ENCODE measurements at regions not wholly inside any gene's neighbourhood (a gene's known extent, or its start where the extent isn't known, plus 50 kb on each side); places are given as distances from the start of the nearest gene placed in this dataset.

DNA sequence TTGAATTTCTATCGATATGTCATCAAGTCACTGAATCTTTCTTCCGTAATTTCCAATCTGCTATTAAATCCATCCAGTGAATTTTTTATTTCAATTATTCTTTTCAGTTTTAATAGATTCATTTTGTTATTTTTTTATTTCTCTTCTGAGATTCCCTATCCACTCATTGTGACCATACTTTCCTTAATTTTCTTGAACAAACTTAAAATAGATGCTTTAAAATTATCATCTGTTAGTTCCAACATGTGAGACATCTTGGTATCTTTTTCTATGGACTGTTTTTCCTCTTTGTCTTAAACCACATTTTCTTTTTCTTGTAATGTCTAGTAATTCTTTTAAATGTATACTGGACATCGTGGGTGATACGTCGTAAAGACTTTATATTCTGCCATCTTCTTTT is 236.6 kb upstream of the TLE3 start:
- CTCF ChIA-PET, result no interaction called here
- H3K4me3 ChIP-seq (ENCODE audit: low read depth, low read length), result no peak overlapping the region
- POLR2A ChIA-PET, result no interaction called here
- H3K9me3 ChIP-seq (ENCODE audit: control insufficient read depth, insufficient read depth, low read length), result peaks cover 5% of the 10 kb centered on the region; the same call in 1 of the 2 replicates
- peaks cover 31% of the 10 kb centered on the region for H3K27me3 ChIP-seq (ENCODE audit: control insufficient read depth, insufficient read depth, low read length)
- no peak for DNase-seq (ENCODE audit: low read depth, low spot score)
- TF ChIP-seq, protein P1, sequence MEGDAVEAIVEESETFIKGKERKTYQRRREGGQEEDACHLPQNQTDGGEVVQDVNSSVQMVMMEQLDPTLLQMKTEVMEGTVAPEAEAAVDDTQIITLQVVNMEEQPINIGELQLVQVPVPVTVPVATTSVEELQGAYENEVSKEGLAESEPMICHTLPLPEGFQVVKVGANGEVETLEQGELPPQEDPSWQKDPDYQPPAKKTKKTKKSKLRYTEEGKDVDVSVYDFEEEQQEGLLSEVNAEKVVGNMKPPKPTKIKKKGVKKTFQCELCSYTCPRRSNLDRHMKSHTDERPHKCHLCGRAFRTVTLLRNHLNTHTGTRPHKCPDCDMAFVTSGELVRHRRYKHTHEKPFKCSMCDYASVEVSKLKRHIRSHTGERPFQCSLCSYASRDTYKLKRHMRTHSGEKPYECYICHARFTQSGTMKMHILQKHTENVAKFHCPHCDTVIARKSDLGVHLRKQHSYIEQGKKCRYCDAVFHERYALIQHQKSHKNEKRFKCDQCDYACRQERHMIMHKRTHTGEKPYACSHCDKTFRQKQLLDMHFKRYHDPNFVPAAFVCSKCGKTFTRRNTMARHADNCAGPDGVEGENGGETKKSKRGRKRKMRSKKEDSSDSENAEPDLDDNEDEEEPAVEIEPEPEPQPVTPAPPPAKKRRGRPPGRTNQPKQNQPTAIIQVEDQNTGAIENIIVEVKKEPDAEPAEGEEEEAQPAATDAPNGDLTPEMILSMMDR (IDR thresholded peaks at IDR 0.05; ENCODE audit: low read depth, low read length), result no peak
- H3K27ac ChIP-seq (ENCODE audit: low read depth, low read length), result no peak overlapping the region

DNA sequence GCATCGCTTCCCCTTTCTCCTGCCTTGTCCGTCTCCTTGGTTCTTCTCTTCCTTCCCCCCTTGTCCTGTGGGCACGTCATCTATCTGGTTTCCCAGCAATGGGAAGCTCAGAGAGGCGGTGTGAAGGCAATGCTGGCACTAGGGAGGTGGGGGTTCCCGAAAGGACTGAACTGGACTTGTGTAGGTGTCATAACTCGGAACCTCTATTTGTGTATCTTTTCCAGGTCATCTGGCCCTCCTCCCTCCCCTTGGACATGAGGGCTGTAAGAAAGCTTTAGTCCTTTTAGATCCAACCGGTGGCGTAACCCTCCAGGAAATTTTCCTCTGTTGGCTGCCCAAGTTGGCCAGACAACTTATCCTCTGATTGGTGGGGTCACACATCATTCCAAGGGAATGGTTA is 231.5 kb upstream of the TLE3 start:
- Histone ChIP-seq H3K27me3 (ENCODE audit: control insufficient read depth, insufficient read depth, low read length) (peaks cover 12% of the 10 kb centered on the region), H3K9me3 (ENCODE audit: control insufficient read depth, insufficient read depth, low read length) (no peaks in the 10 kb centered on the region), H3K4me3 (ENCODE audit: low read depth, low read length) (no peak overlapping the region), H3K27ac (ENCODE audit: low read depth, low read length) (no peak overlapping the region)
- TF ChIP-seq, protein P1 (IDR thresholded peaks at IDR 0.05; ENCODE audit: low read depth, low read length), result no peak
- no peak for DNase-seq (ENCODE audit: low read depth, low spot score)
- CTCF ChIA-PET, result no interaction called here
- POLR2A ChIA-PET, result no interaction called here

DNA sequence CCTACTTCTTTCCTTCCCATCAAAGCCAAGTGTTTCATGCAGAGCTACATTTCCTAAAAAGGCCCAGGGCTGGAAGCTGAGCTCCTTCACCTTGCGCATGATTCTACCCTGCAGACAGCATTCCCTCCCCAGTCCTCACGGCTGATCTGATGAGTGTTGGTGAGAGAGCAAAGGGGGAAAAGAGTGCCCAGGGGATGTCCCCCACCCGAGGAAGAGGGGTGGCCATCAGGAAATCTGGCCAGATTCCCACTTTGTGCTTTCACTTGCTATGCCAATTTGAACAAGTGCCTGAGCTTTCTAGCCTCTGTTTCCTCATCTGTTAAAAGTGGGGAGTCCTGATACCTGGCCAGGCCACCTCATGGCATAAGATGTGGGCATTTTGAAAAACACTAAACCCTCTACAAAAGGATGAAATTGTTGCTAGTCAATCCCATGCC is 231.0 kb upstream of the TLE3 start:
- TF ChIP-seq, protein P1 (IDR thresholded peaks at IDR 0.05; ENCODE audit: low read depth, low read length), result no peak
- no peaks in the 10 kb centered on the region for H3K9me3 ChIP-seq (ENCODE audit: control insufficient read depth, insufficient read depth, low read length)
- CTCF ChIA-PET, result no interaction called here
- peaks cover 12% of the 10 kb centered on the region for H3K27me3 ChIP-seq (ENCODE audit: control insufficient read depth, insufficient read depth, low read length)
- H3K27ac ChIP-seq (ENCODE audit: low read depth, low read length), result no peak overlapping the region
- no peak overlapping the region for H3K4me3 ChIP-seq (ENCODE audit: low read depth, low read length)
- no peak for DNase-seq (ENCODE audit: low read depth, low spot score)
- POLR2A ChIA-PET, result no interaction called here

DNA sequence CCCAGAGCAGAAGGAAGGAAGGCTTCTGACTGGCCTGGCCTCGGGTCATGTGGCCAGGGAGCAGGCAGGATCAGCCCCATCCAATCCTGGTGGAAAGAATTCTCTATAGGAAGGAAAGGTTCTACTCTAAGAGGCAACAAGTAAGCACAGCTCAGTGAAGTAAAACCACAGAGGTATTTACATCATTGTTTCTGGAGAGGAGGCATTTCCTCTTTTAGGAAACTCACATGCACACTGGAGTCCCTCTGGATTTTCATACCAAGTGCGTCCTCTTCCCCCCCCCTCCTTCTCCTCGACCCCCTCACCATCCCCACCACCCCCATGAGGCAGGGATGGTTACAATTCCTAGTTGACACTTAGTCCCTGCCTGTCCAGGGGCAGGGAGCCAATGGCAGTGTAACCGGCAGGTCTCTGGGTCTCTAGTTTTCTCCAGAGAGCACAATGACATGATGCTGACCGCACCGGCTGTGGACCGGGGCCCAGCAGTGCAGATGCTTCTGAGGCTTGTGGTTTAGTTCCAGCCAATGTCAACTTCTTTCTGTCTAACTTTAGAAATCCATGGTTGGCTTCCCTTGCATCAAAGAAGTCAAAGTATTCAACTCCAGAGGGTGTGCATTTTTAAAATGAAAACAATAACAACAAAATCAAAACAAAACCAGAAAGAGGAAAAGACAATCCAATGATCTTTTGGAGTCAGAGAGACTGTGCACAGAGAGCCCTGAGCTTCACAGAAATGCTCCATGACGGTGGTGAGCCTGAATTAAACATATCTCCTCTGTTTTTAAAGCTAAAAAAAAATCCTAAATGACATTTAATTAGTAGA is 230.3 kb upstream of the TLE3 start:
- TF ChIP-seq, protein P1 (IDR thresholded peaks at IDR 0.05; ENCODE audit: low read depth, low read length), result no peak
- Histone ChIP-seq H3K27ac (ENCODE audit: low read depth, low read length) (peak overlapping the region; percentile 47), H3K27me3 (ENCODE audit: control insufficient read depth, insufficient read depth, low read length) (peaks cover 12% of the 10 kb centered on the region), H3K4me3 (ENCODE audit: low read depth, low read length) (no peak overlapping the region), H3K9me3 (ENCODE audit: control insufficient read depth, insufficient read depth, low read length) (no peaks in the 10 kb centered on the region)
- DNase-seq (ENCODE audit: low read depth, low spot score), result peak; percentile 30
- CTCF ChIA-PET, result no interaction called here
- POLR2A ChIA-PET, result no interaction called here

DNA sequence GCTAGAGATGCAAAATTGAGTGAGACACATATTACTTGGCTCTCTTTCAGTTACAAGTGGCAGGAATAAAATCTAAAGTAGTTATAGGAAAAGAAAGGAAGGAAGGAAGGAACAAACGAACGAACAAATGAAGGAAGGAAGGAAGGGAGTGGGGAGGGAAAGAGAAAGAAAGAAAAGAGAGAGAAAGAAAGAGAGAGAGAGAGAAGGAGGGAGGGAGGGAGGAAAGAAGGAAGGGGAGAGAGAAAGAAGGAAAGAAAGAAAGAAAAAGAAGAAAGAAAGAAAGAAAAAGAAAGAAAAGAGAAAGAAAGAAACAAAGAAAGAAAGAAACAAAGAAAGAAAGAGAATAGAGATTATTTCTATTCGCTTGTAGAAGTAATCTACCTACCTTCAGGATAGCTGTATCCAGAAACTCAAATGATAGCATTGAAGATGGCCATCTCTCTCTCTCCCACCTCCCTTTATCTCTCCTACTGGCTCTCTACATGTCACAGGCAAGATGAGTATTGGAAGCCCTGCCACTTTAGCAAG is 229.7 kb upstream of the TLE3 start:
- peaks cover 12% of the 10 kb centered on the region for H3K27me3 ChIP-seq (ENCODE audit: control insufficient read depth, insufficient read depth, low read length)
- CTCF ChIA-PET, result no interaction called here
- POLR2A ChIA-PET, result no interaction called here
- no peak for DNase-seq (ENCODE audit: low read depth, low spot score)
- TF ChIP-seq, protein P1 (IDR thresholded peaks at IDR 0.05; ENCODE audit: low read depth, low read length), result no peak
- H3K9me3 ChIP-seq (ENCODE audit: control insufficient read depth, insufficient read depth, low read length), result no peaks in the 10 kb centered on the region
- no peak overlapping the region for H3K27ac ChIP-seq (ENCODE audit: low read depth, low read length)
- H3K4me3 ChIP-seq (ENCODE audit: low read depth, low read length), result no peak overlapping the region

All from AG04450 (cell line).